ENCODE measurements at regions not wholly inside any gene's neighbourhood (a gene's known extent, or its start where the extent isn't known, plus 50 kb on each side); places are given as distances from the start of the nearest gene placed in this dataset.

DNA sequence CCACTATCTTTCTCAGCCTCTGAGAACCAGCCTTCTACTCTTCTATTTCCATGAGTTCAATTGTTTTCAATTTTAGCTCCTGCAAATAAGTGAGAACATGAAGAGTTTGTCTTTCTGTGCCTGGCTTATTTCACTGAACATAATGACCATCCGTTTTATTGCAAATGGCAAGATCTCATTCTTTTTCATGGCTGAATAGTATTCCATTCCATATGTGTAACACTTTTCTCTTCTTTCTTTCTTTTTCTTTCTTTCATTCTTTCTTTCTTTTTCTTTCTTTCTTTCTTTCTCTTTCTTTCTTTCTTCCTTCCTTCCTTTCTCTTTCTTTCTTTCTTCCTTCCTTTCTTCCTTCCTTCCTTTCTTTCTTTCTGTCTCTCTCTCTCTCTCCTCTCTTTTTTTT lies 228.7 kb downstream of the SHOX start:
- Histone ChIP-seq H3K36me3 (ENCODE audit: insufficient read depth in 1 of 2, low read depth in 1 of 2) (no peaks in the 10 kb centered on the region), H3K4me1 (no peaks in the 10 kb centered on the region), H3K27ac (no peak overlapping the region), H3K9me3 (peaks cover 9% of the 10 kb centered on the region), H3K4me3 (no peak overlapping the region), H3K27me3 (ENCODE audit: insufficient read depth in 3 of 3, low read length in 2 of 3) (no peaks in the 10 kb centered on the region)
- DNase-seq: no peak
- no peak for ATAC-seq
- TF ChIP-seq, protein P1, sequence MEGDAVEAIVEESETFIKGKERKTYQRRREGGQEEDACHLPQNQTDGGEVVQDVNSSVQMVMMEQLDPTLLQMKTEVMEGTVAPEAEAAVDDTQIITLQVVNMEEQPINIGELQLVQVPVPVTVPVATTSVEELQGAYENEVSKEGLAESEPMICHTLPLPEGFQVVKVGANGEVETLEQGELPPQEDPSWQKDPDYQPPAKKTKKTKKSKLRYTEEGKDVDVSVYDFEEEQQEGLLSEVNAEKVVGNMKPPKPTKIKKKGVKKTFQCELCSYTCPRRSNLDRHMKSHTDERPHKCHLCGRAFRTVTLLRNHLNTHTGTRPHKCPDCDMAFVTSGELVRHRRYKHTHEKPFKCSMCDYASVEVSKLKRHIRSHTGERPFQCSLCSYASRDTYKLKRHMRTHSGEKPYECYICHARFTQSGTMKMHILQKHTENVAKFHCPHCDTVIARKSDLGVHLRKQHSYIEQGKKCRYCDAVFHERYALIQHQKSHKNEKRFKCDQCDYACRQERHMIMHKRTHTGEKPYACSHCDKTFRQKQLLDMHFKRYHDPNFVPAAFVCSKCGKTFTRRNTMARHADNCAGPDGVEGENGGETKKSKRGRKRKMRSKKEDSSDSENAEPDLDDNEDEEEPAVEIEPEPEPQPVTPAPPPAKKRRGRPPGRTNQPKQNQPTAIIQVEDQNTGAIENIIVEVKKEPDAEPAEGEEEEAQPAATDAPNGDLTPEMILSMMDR (IDR thresholded peaks at IDR 0.05): no peak
- WGBS, 3 donors: 69 to 82% (median 81%) methylated on average over 1 of the region's 1 CpG
- intact Hi-C loops (cut with DNase I): no loop called here

DNA sequence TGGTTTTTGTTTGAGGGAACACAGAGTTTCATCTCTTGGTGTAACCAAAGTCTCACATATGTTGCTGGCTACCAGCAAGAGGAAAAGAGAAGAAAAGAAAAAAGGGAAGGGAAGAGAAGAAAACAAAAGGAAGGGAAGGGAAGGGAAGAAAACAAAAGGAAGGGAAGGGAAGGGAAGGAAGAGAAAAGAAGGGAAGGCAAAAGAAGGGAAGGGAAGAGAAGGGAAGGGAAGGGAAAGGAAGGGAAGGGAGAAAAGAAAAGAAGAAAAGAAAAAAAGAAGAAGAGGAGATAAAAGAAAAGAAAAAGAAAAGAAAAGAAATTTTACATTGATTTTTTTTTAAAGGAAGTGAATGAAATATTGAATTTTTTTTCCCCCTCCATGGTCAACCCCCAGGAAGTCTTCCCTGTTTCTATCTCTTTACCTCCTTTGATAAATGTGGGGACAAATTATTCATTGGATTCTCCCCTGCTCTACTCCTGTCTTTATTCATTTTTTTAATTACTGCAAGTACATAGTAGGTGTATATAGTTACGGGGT lies 228.0 kb downstream of the SHOX start:
- intact Hi-C loops (cut with DNase I): no loop called here
- Histone ChIP-seq H3K4me3 (no peak overlapping the region), H3K9me3 (peaks cover 11% of the 10 kb centered on the region), H3K27me3 (ENCODE audit: insufficient read depth in 3 of 3, low read length in 2 of 3) (no peaks in the 10 kb centered on the region), H3K4me1 (no peaks in the 10 kb centered on the region), H3K36me3 (ENCODE audit: insufficient read depth in 1 of 2, low read depth in 1 of 2) (no peaks in the 10 kb centered on the region), H3K27ac (no peak overlapping the region)
- ATAC-seq: no peak
- TF ChIP-seq, protein P1 (IDR thresholded peaks at IDR 0.05): no peak
- 85 to 95% (median 91%) methylated on average over 1 of the region's 1 CpG for WGBS, 3 donors
- no peak for DNase-seq

DNA sequence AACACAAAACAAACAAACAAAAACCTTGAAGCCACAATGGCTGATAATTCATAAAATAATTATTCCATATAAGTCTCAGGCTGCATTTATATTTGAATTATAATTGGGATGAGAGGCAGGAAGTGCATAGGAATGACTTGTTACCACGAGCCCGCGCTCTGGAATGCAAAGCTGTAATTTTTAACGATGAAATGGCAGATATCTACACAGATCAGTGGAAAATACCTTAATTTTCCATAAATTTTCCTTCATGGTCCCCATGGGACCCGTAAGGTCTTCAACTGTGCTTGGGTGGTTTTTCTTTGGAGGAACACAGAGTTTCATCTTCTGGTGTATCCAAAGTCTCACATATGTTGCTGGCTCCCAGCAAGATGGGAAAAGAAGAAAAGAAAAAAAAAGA lies 226.8 kb downstream of the SHOX start:
- intact Hi-C loops (cut with DNase I): no loop called here
- no peak for ATAC-seq
- Histone ChIP-seq H3K36me3 (ENCODE audit: insufficient read depth in 1 of 2, low read depth in 1 of 2) (no peaks in the 10 kb centered on the region), H3K27ac (no peak overlapping the region), H3K9me3 (peaks cover 11% of the 10 kb centered on the region), H3K4me3 (no peak overlapping the region), H3K27me3 (ENCODE audit: insufficient read depth in 3 of 3, low read length in 2 of 3) (no peaks in the 10 kb centered on the region), H3K4me1 (no peaks in the 10 kb centered on the region)
- TF ChIP-seq, protein P1 (IDR thresholded peaks at IDR 0.05): no peak
- WGBS, 3 donors: 53 to 59% (median 55%) methylated on average over 5 of the region's 5 CpGs
- no peak for DNase-seq

DNA sequence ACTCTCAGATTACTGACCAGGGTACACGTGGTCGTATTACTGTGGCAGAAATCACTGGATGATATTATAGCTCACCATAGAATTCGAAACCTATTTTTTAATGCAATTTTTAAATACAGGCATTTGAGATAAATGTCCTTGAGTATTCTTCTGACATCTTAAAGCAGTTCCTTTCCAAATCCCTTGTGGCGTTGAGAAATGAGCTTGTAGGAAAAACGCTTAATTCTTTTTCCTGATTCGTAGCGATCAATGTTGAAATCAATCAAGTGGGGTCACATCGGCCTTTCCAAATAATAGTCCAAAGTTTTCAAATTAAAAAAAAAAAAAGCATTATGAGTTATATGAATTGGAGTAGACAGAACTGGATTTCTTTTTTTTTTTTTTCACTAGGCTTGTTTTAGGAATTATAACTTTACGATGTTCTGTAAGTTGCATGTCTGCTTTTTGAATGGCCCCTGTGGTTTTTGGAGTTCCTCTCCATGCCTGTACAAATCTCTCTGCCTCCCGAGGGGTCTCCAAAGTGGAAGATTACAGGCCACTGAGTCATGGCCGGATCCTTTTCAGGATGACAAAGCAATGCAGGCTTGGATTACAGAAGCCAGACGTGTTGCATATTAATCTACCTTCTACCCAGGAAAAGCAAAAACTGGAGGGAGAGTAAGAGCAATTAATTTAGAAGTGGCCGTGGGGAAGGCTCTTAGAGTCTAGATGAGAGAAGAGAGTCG lies 226.1 kb downstream of the SHOX start:
- Histone ChIP-seq H3K27me3 (ENCODE audit: insufficient read depth in 3 of 3, low read length in 2 of 3) (no peaks in the 10 kb centered on the region), H3K4me3 (no peak overlapping the region), H3K4me1 (no peaks in the 10 kb centered on the region), H3K36me3 (ENCODE audit: insufficient read depth in 1 of 2, low read depth in 1 of 2) (no peaks in the 10 kb centered on the region), H3K9me3 (peaks cover 11% of the 10 kb centered on the region), H3K27ac (no peak overlapping the region)
- DNase-seq (no peak), ATAC-seq (no peak)
- 34 to 45% (median 38%) methylated on average over 14 of the region's 14 CpGs for WGBS, 3 donors
- intact Hi-C loops (cut with DNase I): no loop called here
- TF ChIP-seq, protein P1 (IDR thresholded peaks at IDR 0.05): no peak

DNA sequence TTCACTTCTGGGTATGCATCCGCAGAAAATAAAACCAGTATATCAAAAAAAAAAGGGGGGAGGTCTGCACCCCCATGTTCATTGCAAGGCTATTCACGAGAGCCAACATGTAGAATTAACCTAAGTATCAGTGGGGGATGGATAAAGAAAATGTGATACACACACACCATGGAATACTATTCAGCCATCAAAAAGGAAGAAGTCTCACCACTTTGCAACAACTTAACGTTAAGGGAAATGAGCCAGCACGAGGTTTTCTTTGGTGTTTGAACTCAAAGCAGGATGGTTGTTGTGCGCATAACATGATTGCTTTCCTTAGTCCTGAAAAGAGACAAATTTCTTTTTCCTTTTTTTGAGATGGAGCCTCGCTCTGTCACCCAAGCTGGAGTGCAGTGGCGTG lies 222.7 kb downstream of the SHOX start:
- ATAC-seq: no peak
- Histone ChIP-seq H3K9me3 (peaks cover 4% of the 10 kb centered on the region), H3K36me3 (ENCODE audit: insufficient read depth in 1 of 2, low read depth in 1 of 2) (no peaks in the 10 kb centered on the region), H3K27ac (no peak overlapping the region), H3K4me3 (no peak overlapping the region), H3K27me3 (ENCODE audit: insufficient read depth in 3 of 3, low read length in 2 of 3) (no peaks in the 10 kb centered on the region), H3K4me1 (no peaks in the 10 kb centered on the region)
- TF ChIP-seq, protein P1 (IDR thresholded peaks at IDR 0.05): no peak
- intact Hi-C loops (cut with DNase I): no loop called here
- no peak for DNase-seq
- WGBS, 3 donors: 85 to 95% (median 87%) methylated on average over 7 of the region's 7 CpGs
